Inflammatory macrophage treated with lipopolysaccharide for 1 hour (primary cell): ENCODE measurements at regions not wholly inside any gene's neighbourhood (a gene's known extent, or its start where the extent isn't known, plus 50 kb on each side); places are given as distances from the start of the nearest gene placed in this dataset.
A peak's percentile ranks its signal among the peaks of the same experiment; 100 is the strongest.
"Not testable (repeated sequence)": the region's sequence is repeated elsewhere in the genome, so short reads cannot be mapped to it uniquely, and the experiment has no call there.

Experiments used
- DNase-seq, 2 donors: peaks; one replicate each; pipeline ENCODE4 v3.0.0-alpha.2; 2020 to 2022

GRCh38 chr1:73842436-73842835 is 355.5 kb downstream of the LRRIQ3 start:
- DNase-seq, result no peak

- peak in 1 of 2 donors; percentile 4 for DNase-seq
These were observed 358.1 kb downstream of the LRRIQ3 start for GRCh38 chr1:73839922-73840321.

- DNase-seq, result no peak
These were observed 365.4 kb downstream of the LRRIQ3 start for GRCh38 chr1:73832276-73833181.

- not testable (repeated sequence) for DNase-seq
These were observed 370.7 kb downstream of the LRRIQ3 start for GRCh38 chr1:73827283-73827682.

GRCh38 chr1:73824065-73824464 is 373.9 kb downstream of the LRRIQ3 start:
- no peak for DNase-seq

- DNase-seq, result no peak
These were observed 376.5 kb downstream of the LRRIQ3 start for GRCh38 chr1:73821520-73821919.

- no peak for DNase-seq
These were observed 377.1 kb downstream of the LRRIQ3 start for GRCh38 chr1:73820843-73821242.

- no peak for DNase-seq
These were observed 384.3 kb downstream of the LRRIQ3 start for GRCh38 chr1:73813716-73814115.

GRCh38 chr1:73813236-73813635 is 384.7 kb downstream of the LRRIQ3 start:
- DNase-seq, result no peak

- DNase-seq, result no peak
These were observed 386.2 kb downstream of the LRRIQ3 start for GRCh38 chr1:73811798-73812197.

- no peak for DNase-seq
These were observed 393.0 kb downstream of the LRRIQ3 start for GRCh38 chr1:73804935-73805334.

GRCh38 chr1:73803380-73803779 is 394.6 kb downstream of the LRRIQ3 start:
- no peak for DNase-seq

GRCh38 chr1:73801912-73802429 is 396.0 kb downstream of the LRRIQ3 start:
- DNase-seq, result no peak

- no peak for DNase-seq
These were observed 397.6 kb downstream of the LRRIQ3 start for GRCh38 chr1:73800376-73800775.

GRCh38 chr1:73789965-73790364 is 408.0 kb downstream of the LRRIQ3 start:
- DNase-seq, result no peak

- DNase-seq, result no peak
These were observed 413.9 kb downstream of the LRRIQ3 start for GRCh38 chr1:73784026-73784425.

GRCh38 chr1:73783352-73783751 is 414.6 kb downstream of the LRRIQ3 start:
- DNase-seq, result no peak

- no peak for DNase-seq
These were observed 415.1 kb downstream of the LRRIQ3 start for GRCh38 chr1:73782901-73783300.

GRCh38 chr1:73781251-73781650 is 416.7 kb downstream of the LRRIQ3 start:
- DNase-seq, result no peak

- DNase-seq, result no peak
These were observed 419.5 kb downstream of the LRRIQ3 start for GRCh38 chr1:73778471-73778870.

- no peak for DNase-seq
These were observed 422.1 kb downstream of the LRRIQ3 start for GRCh38 chr1:73775896-73776295.

- no peak for DNase-seq
These were observed 425.0 kb downstream of the LRRIQ3 start for GRCh38 chr1:73772941-73773340.

- DNase-seq, result no peak
These were observed 426.6 kb downstream of the LRRIQ3 start for GRCh38 chr1:73771396-73771795.

- no peak for DNase-seq
These were observed 427.7 kb downstream of the LRRIQ3 start for GRCh38 chr1:73770109-73770905.
